ENCODE measurements at regions not wholly inside any gene's neighbourhood (a gene's known extent, or its start where the extent isn't known, plus 50 kb on each side); places are given as distances from the start of the nearest gene placed in this dataset.

GRCh38 chr10:63057509-63057908 lies 75.6 kb upstream of the NRBF2 start:
- Histone ChIP-seq H3K4me3 (replicated peaks in 1 of 3; ENCODE audit: insufficient read depth in 1 of 3, low read depth in 1 of 3, low read length in 3 of 3) (no peak overlapping the region), H3K9me1 (replicated peaks; ENCODE audit: control insufficient read depth, extremely low read depth, insufficient read depth, low read length) (no peaks in the 10 kb centered on the region), H3K9me3 (replicated peaks; ENCODE audit: control insufficient read depth, insufficient read depth, low read length) (no peaks in the 10 kb centered on the region), H3K9ac (replicated peaks; ENCODE audit: extremely low read depth, insufficient read depth, low read length) (no peak overlapping the region), H3K36me3 (ENCODE audit: control insufficient read depth in 2 of 2, extremely low read depth in 1 of 2, insufficient read depth in 2 of 2, low read length in 2 of 2) (no peaks in the 10 kb centered on the region), H3K27ac (ENCODE audit: insufficient read depth, low read depth, low read length) (no peak overlapping the region), H3K4me2 (ENCODE audit: insufficient read depth, low read length) (no peak overlapping the region), H4K20me1 (replicated peaks; ENCODE audit: control insufficient read depth, extremely low read depth, insufficient read depth, low read length) (no peaks in the 10 kb centered on the region), H3K79me2 (ENCODE audit: control insufficient read depth, insufficient read depth, low read length) (no peaks in the 10 kb centered on the region), H2AFZ (ENCODE audit: low read depth, low read length) (no peak overlapping the region), H3K4me1 (ENCODE audit: control insufficient read depth, extremely low read depth, insufficient read depth, low read length) (no peaks in the 10 kb centered on the region), H3K27me3 (ENCODE audit: control insufficient read depth in 2 of 2, insufficient read depth in 2 of 2, low read length in 2 of 2) (no peaks in the 10 kb centered on the region)
- ChIA-PET CTCF (interaction anchor here (1.0 kb wide), 1 partner anchor 57 kb away, joined by 3 read pairs; no protein-coding TSS in a partner anchor), POLR2A (interaction anchor here (0.7 kb wide), 2 partner anchors 387 to 493 kb away, joined by 3 to 4 read pairs; no protein-coding TSS in a partner anchor)
- DNase-seq (ENCODE audit: low read depth, low spot score) = no peak
- no peak for FAIRE-seq
- intact Hi-C loops (cut with micrococcal nuclease) = no loop called here
- TF ChIP-seq POLR2AphosphoS5 (IDR thresholded peaks at IDR 0.05; ENCODE audit: insufficient read depth, low read depth, low read length) = no peak
- TF ChIP-seq, protein P1, sequence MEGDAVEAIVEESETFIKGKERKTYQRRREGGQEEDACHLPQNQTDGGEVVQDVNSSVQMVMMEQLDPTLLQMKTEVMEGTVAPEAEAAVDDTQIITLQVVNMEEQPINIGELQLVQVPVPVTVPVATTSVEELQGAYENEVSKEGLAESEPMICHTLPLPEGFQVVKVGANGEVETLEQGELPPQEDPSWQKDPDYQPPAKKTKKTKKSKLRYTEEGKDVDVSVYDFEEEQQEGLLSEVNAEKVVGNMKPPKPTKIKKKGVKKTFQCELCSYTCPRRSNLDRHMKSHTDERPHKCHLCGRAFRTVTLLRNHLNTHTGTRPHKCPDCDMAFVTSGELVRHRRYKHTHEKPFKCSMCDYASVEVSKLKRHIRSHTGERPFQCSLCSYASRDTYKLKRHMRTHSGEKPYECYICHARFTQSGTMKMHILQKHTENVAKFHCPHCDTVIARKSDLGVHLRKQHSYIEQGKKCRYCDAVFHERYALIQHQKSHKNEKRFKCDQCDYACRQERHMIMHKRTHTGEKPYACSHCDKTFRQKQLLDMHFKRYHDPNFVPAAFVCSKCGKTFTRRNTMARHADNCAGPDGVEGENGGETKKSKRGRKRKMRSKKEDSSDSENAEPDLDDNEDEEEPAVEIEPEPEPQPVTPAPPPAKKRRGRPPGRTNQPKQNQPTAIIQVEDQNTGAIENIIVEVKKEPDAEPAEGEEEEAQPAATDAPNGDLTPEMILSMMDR (IDR thresholded peaks at IDR 0.05; ENCODE audit: extremely low read depth in 1 of 2, insufficient read depth in 1 of 2, low read depth in 1 of 2, low read length in 2 of 2) = no peak
- TF ChIP-seq GATA2 (IDR thresholded peaks at IDR 0.05; ENCODE audit: insufficient read depth, insufficient read length, low read depth, low read length) = no peak
- no peak for TF ChIP-seq POLR2A (IDR thresholded peaks at IDR 0.05; ENCODE audit: low read depth, low read length)
- no peak for TF ChIP-seq FOS (IDR thresholded peaks at IDR 0.05; ENCODE audit: borderline replicate concordance, insufficient read depth, low read length)
- TF ChIP-seq JUN (IDR thresholded peaks at IDR 0.05; ENCODE audit: borderline replicate concordance, insufficient read depth, insufficient read length, low read depth) = no peak
- TF ChIP-seq, protein P2, sequence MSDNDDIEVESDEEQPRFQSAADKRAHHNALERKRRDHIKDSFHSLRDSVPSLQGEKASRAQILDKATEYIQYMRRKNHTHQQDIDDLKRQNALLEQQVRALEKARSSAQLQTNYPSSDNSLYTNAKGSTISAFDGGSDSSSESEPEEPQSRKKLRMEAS (IDR thresholded peaks at IDR 0.05; ENCODE audit: insufficient read depth, insufficient read length) = no peak
- no peak for TF ChIP-seq MYC (IDR thresholded peaks at IDR 0.05; ENCODE audit: low read depth, low read length)
- no peak for TF ChIP-seq EZH2 (IDR thresholded peaks at IDR 0.05; ENCODE audit: borderline replicate concordance, low read depth, low read length, severe bottlenecking)
- dilution Hi-C loops (cut with MboI; ENCODE audit: extremely low pct_ligation_motif_present, low sequenced_read_pairs) = no loop called here
- BruUV-seq (replicated peaks) = no TSS peak

Measured in endothelial cell of umbilical vein (primary cell).